ENCODE measurements at regions not wholly inside any gene's neighbourhood (a gene's known extent, or its start where the extent isn't known, plus 50 kb on each side); places are given as distances from the start of the nearest gene placed in this dataset.

- no peaks in the 10 kb centered on the region for H3K9me3 Mint-ChIP-seq (ENCODE audit: low read depth, unreplicated experiment)
- H3K4me3 Mint-ChIP-seq (ENCODE audit: low read depth, unreplicated experiment), result no peak overlapping the region
- no peak for TF ChIP-seq CTCF (IDR thresholded peaks at IDR 0.05; ENCODE audit: unreplicated experiment)
- DNase-seq, result no peak
- intact Hi-C loops (cut with micrococcal nuclease; ENCODE audit: unreplicated experiment), result no loop called here
- H3K27ac Mint-ChIP-seq (ENCODE audit: unreplicated experiment), result no peak overlapping the region
- H3K36me3 Mint-ChIP-seq (ENCODE audit: insufficient read depth, unreplicated experiment), result no peaks in the 10 kb centered on the region
- H3K4me1 Mint-ChIP-seq (ENCODE audit: low read depth, unreplicated experiment), result no peaks in the 10 kb centered on the region
- H3K27me3 Mint-ChIP-seq (ENCODE audit: unreplicated experiment), result no peaks in the 10 kb centered on the region
- CTCF ChIA-PET, result no interaction called here
- no TSS peak for BruUV-seq (replicated peaks)
Measured at GRCh38 chr3:20391644-20392043, 205.6 kb upstream of the SGO1 start.

- H3K27me3 Mint-ChIP-seq (ENCODE audit: unreplicated experiment), result no peaks in the 10 kb centered on the region
- CTCF ChIA-PET, result no interaction called here
- no peak overlapping the region for H3K4me3 Mint-ChIP-seq (ENCODE audit: low read depth, unreplicated experiment)
- TF ChIP-seq CTCF (IDR thresholded peaks at IDR 0.05; ENCODE audit: unreplicated experiment), result no peak
- no TSS peak for BruUV-seq (replicated peaks)
- intact Hi-C loops (cut with micrococcal nuclease; ENCODE audit: unreplicated experiment), result no loop called here
- no peaks in the 10 kb centered on the region for H3K9me3 Mint-ChIP-seq (ENCODE audit: low read depth, unreplicated experiment)
- DNase-seq, result no peak
- no peak overlapping the region for H3K27ac Mint-ChIP-seq (ENCODE audit: unreplicated experiment)
- H3K36me3 Mint-ChIP-seq (ENCODE audit: insufficient read depth, unreplicated experiment), result no peaks in the 10 kb centered on the region
- H3K4me1 Mint-ChIP-seq (ENCODE audit: low read depth, unreplicated experiment), result no peaks in the 10 kb centered on the region
Measured at GRCh38 chr3:20388971-20389370, 203.0 kb upstream of the SGO1 start.

- CTCF ChIA-PET, result no interaction called here
- H3K9me3 Mint-ChIP-seq (ENCODE audit: low read depth, unreplicated experiment), result no peaks in the 10 kb centered on the region
Measured at GRCh38 chr3:20380295-20380694, 194.3 kb upstream of the SGO1 start.

GRCh38 chr3:20378315-20378714 is 192.3 kb upstream of the SGO1 start:
- Mint-ChIP-seq H3K4me3 (ENCODE audit: low read depth, unreplicated experiment) (no peak overlapping the region), H3K27ac (ENCODE audit: unreplicated experiment) (no peak overlapping the region), H3K9me3 (ENCODE audit: low read depth, unreplicated experiment) (no peaks in the 10 kb centered on the region), H3K36me3 (ENCODE audit: insufficient read depth, unreplicated experiment) (no peaks in the 10 kb centered on the region), H3K27me3 (ENCODE audit: unreplicated experiment) (no peaks in the 10 kb centered on the region), H3K4me1 (ENCODE audit: low read depth, unreplicated experiment) (no peaks in the 10 kb centered on the region)
- no peak for DNase-seq
- BruUV-seq (replicated peaks), result no TSS peak
- intact Hi-C loops (cut with micrococcal nuclease; ENCODE audit: unreplicated experiment), result no loop called here
- no peak for TF ChIP-seq CTCF (IDR thresholded peaks at IDR 0.05; ENCODE audit: unreplicated experiment)
- CTCF ChIA-PET, result interaction anchor here (0.6 kb wide), 1 partner anchor 45 kb away, joined by 3 read pairs; no protein-coding TSS in a partner anchor

More at GRCh38 chr3:20380295-20380694, 194.3 kb upstream of the SGO1 start:
- Mint-ChIP-seq H3K4me3 (ENCODE audit: low read depth, unreplicated experiment) (no peak overlapping the region), H3K4me1 (ENCODE audit: low read depth, unreplicated experiment) (no peaks in the 10 kb centered on the region), H3K27me3 (ENCODE audit: unreplicated experiment) (no peaks in the 10 kb centered on the region), H3K27ac (ENCODE audit: unreplicated experiment) (no peak overlapping the region), H3K36me3 (ENCODE audit: insufficient read depth, unreplicated experiment) (no peaks in the 10 kb centered on the region)
- TF ChIP-seq CTCF (IDR thresholded peaks at IDR 0.05; ENCODE audit: unreplicated experiment), result no peak
- DNase-seq, result no peak
- intact Hi-C loops (cut with micrococcal nuclease; ENCODE audit: unreplicated experiment), result no loop called here
- BruUV-seq (replicated peaks), result no TSS peak

All from Calu3 (cell line).